ENCODE measurements at regions not wholly inside any gene's neighbourhood (a gene's known extent, or its start where the extent isn't known, plus 50 kb on each side); places are given as distances from the start of the nearest gene placed in this dataset.

GRCh38 chr6:91438570-91438969 is 851.7 kb upstream of the MAP3K7 start:
- CTCF ChIA-PET: no interaction called here
- POLR2A ChIA-PET (ENCODE audit: low non-redundant PET): no interaction called here
- no peak overlapping the region for H3K27ac ChIP-seq
- no peak for TF ChIP-seq CTCF (conservative IDR thresholded peaks at IDR 0.05; ENCODE audit: low read depth)
- no peak for DNase-seq (ENCODE audit: low spot score)

- ChIA-PET POLR2A (ENCODE audit: low non-redundant PET) (no interaction called here), CTCF (no interaction called here)
- TF ChIP-seq CTCF (conservative IDR thresholded peaks at IDR 0.05; ENCODE audit: low read depth): no peak
- DNase-seq (ENCODE audit: low spot score): no peak
- no peak overlapping the region for H3K27ac ChIP-seq
Measured at GRCh38 chr6:91437315-91437729, 850.5 kb upstream of the MAP3K7 start.

- POLR2A ChIA-PET (ENCODE audit: low non-redundant PET): no interaction called here
- no peak for TF ChIP-seq CTCF (conservative IDR thresholded peaks at IDR 0.05; ENCODE audit: low read depth)
Measured at GRCh38 chr6:91436448-91436847, 849.6 kb upstream of the MAP3K7 start.

GRCh38 chr6:91435630-91436029 is 848.8 kb upstream of the MAP3K7 start:
- DNase-seq (ENCODE audit: low spot score): no peak
- no peak for TF ChIP-seq CTCF (conservative IDR thresholded peaks at IDR 0.05; ENCODE audit: low read depth)
- no peak overlapping the region for H3K27ac ChIP-seq
- POLR2A ChIA-PET (ENCODE audit: low non-redundant PET): no interaction called here
- CTCF ChIA-PET: no interaction called here

More at GRCh38 chr6:91436448-91436847, 849.6 kb upstream of the MAP3K7 start:
- no peak overlapping the region for H3K27ac ChIP-seq
- DNase-seq (ENCODE audit: low spot score): no peak
- CTCF ChIA-PET: interaction anchor here (0.6 kb wide), 1 partner anchor 262 kb away, joined by 6 read pairs; no protein-coding TSS in a partner anchor

- no peak for TF ChIP-seq CTCF (conservative IDR thresholded peaks at IDR 0.05; ENCODE audit: low read depth)
- CTCF ChIA-PET: interaction anchor here (0.6 kb wide), 1 partner anchor 616 kb away, joined by 4 read pairs; no protein-coding TSS in a partner anchor
Measured at GRCh38 chr6:91434576-91434975, 847.7 kb upstream of the MAP3K7 start.

GRCh38 chr6:91433660-91434534 is 847.0 kb upstream of the MAP3K7 start:
- no peak for DNase-seq (ENCODE audit: low spot score)

More at GRCh38 chr6:91434576-91434975, 847.7 kb upstream of the MAP3K7 start:
- DNase-seq (ENCODE audit: low spot score): no peak
- H3K27ac ChIP-seq: no peak overlapping the region
- POLR2A ChIA-PET (ENCODE audit: low non-redundant PET): no interaction called here

More at GRCh38 chr6:91433660-91434534, 847.0 kb upstream of the MAP3K7 start:
- ChIA-PET CTCF (interaction anchor here (0.6 to 0.7 kb wide), 2 partner anchors 21 to 616 kb away, joined by 4 read pairs; no protein-coding TSS in a partner anchor), POLR2A (ENCODE audit: low non-redundant PET) (no interaction called here)
- no peak overlapping the region for H3K27ac ChIP-seq
- TF ChIP-seq CTCF (conservative IDR thresholded peaks at IDR 0.05; ENCODE audit: low read depth): no peak
